ENCODE measurements at regions not wholly inside any gene's neighbourhood (a gene's known extent, or its start where the extent isn't known, plus 50 kb on each side); places are given as distances from the start of the nearest gene placed in this dataset.
"Not testable (repeated sequence)": the region's sequence is repeated elsewhere in the genome, so short reads cannot be mapped to it uniquely, and the experiment has no call there.

DNA sequence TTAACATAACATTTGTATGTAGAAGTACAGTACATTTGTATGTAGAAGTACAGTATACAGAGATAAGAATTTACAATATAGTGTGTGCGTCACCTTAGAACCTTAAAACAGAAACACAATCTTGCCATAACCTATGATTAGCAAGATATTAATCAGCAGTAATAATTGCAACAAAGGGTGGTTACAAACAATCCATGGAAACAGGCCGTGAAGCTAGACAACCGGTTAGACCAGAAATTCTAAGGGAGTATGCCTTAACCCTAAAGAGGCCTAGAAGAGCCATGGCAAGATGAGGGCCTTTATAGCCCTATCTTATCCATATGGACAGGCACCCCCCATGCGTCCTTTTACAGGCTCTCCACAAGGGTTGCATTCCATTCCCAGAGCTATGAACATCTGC, 605.9 kb downstream of the KCNT2 start:
- not testable (repeated sequence) for H3K27me3 ChIP-seq (ENCODE audit: insufficient read depth, low read length); H3K4me1 ChIP-seq (ENCODE audit: insufficient read depth, low read length); H3K4me3 ChIP-seq (ENCODE audit: low read length); H3K9me3 ChIP-seq (ENCODE audit: low read depth, low read length)

DNA sequence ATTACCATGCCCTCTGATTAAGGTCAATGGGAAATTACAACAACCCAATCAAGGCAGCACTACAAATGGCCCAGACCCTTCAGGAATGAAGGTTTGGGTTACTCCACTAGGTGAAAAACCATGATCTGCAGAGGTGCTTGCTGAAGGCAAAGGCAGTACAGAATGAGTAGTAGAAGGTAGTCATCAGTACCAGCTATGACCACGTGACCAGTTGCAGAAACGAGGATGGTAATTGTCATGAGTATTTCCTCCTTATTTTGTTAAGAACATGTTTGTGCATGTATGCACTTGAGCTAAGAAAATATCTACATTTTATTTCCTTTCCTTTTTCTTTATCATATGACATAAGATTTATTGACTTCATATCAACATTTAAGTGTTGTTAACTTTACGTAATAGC, 607.1 kb downstream of the KCNT2 start:
- no peaks in the 10 kb centered on the region for H3K27me3 ChIP-seq (ENCODE audit: insufficient read depth, low read length)
- no peaks in the 10 kb centered on the region for H3K4me1 ChIP-seq (ENCODE audit: insufficient read depth, low read length)
- no peak overlapping the region for H3K4me3 ChIP-seq (ENCODE audit: low read length)
- no peaks in the 10 kb centered on the region for H3K9me3 ChIP-seq (ENCODE audit: low read depth, low read length)

DNA sequence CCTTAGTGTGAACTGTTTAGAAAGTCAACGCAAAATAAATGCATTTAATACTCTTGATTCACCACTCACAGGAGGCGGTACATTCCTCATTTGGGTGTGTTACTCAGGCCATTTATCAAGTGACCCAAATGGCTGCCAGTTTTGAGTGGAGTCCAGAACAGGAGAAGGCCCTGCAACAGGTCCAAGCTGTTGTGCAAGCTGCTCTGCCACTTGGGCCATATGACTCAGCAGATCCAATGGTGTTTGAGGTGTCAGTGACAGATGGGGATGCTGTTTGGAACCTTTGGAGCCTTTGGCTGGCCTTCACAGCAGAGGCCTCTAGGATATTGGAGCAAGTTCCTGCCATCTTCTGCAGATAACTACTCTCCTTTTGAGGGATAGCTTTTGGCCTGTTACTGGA, 609.2 kb downstream of the KCNT2 start:
- no peaks in the 10 kb centered on the region for H3K4me1 ChIP-seq (ENCODE audit: insufficient read depth, low read length)
- H3K27me3 ChIP-seq (ENCODE audit: insufficient read depth, low read length), result no peaks in the 10 kb centered on the region
- H3K4me3 ChIP-seq (ENCODE audit: low read length), result no peak overlapping the region
- H3K9me3 ChIP-seq (ENCODE audit: low read depth, low read length), result no peaks in the 10 kb centered on the region

DNA sequence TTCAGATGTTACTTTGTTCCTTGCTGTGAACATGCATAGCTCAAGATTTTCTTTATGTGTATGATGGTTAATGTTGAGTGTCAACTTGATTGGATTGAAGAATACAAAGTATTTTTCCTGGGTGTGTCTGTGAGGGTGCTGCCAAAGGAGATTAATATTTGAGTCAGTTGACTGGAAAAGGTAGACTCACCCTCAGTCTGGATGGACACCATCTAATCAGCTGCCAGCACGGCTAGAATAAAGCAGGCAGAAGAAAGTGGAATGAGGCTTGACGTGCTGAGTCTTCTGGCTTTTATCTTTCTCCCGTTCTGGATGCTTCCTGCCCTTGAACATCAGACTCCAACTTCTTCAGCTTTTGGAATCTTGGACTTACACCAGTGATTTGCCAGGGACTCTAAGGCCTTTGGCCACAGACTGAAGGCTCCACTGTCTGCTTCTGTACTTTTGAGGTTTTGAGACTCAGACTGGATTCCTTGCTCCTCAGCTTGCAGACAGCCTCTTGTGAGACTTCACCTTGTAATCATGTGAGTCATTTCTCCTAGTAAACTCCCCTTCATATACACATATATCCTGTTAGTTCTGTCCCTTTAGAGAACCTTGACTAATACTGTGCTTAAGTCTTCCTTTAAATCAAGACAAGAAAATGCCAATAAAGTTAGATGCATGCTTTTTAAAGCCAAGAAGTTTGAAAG, 626.6 kb downstream of the KCNT2 start:
- Histone ChIP-seq H3K4me3 (ENCODE audit: low read length) (no peak overlapping the region), H3K4me1 (ENCODE audit: insufficient read depth, low read length) (no peaks in the 10 kb centered on the region), H3K9me3 (ENCODE audit: low read depth, low read length) (no peaks in the 10 kb centered on the region), H3K27me3 (ENCODE audit: insufficient read depth, low read length) (no peaks in the 10 kb centered on the region)

GRCh38 chr1:195979646-195980045, 628.6 kb downstream of the KCNT2 start:
- no peaks in the 10 kb centered on the region for H3K4me1 ChIP-seq (ENCODE audit: insufficient read depth, low read length)
- H3K27me3 ChIP-seq (ENCODE audit: insufficient read depth, low read length), result no peaks in the 10 kb centered on the region
- no peak overlapping the region for H3K4me3 ChIP-seq (ENCODE audit: low read length)
- no peaks in the 10 kb centered on the region for H3K9me3 ChIP-seq (ENCODE audit: low read depth, low read length)

DNA sequence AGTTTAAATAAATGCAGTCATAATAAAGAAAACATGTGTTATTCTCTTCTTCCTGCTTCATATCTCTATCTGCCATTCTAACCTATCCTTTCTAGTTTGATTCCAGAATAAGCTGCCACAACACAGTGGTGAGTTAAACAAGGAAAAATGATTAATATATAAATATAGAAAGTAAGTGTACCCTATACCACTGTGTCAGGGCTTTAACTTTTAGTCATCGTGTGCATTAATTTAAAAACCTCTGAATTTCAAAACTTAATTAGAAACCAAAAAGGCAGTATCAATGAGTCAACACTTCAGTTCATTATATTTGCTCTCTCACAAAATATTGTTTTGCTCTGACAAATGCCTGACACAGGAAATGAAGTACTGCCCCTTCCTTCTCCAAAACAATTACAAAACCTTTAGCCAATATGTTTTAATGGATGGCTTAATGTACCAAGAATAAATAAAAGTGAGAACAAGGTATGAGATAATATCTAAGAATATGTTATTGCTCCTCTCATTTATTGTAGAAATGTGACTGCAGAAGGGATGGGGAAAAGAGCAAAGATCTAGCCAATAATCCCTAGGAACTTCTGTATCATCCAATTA, 634.8 kb downstream of the KCNT2 start:
- Histone ChIP-seq H3K27me3 (ENCODE audit: insufficient read depth, low read length) (no peaks in the 10 kb centered on the region), H3K4me3 (ENCODE audit: low read length) (no peak overlapping the region), H3K9me3 (ENCODE audit: low read depth, low read length) (no peaks in the 10 kb centered on the region), H3K4me1 (ENCODE audit: insufficient read depth, low read length) (no peaks in the 10 kb centered on the region)

DNA sequence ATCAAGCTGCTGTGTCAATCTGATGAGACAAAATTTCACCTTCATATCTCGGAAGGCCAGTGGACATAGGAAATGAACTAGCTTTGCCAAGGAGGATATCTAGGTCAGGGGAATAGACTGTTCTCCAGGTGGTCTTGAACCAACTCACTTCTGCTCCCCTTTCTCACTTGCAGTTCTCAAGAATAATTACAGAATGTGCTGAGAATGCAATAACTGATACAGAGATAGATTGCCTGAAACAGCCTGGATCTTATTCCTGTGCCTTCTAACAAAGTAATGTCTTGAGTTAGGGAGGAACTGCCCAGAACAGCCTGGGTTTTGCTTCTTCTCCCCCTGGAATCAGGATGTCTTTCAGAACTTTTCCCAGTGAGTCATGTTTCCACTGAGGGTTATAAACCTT, 636.7 kb downstream of the KCNT2 start:
- Histone ChIP-seq H3K4me1 (ENCODE audit: insufficient read depth, low read length) (no peaks in the 10 kb centered on the region), H3K27me3 (ENCODE audit: insufficient read depth, low read length) (no peaks in the 10 kb centered on the region), H3K4me3 (ENCODE audit: low read length) (no peak overlapping the region), H3K9me3 (ENCODE audit: low read depth, low read length) (no peaks in the 10 kb centered on the region)

DNA sequence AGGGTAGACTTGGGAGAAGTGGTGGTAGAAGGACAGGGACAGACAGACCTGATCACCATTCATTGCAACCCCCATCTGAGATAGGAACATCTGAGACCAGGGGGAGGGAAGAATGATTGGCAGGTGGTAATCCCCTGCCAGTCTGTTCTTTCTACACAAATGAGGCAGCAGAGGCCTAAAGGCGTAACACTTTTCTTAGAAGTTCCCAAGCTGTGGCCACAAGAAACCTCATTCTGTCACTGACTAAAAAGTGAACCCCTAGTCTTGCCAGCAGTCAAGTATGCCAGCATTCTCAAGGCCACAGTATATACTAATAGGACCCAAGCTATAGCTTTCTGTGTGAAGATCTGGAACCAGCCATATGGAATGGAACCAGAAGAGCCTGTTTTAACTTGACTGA, 638.0 kb downstream of the KCNT2 start:
- Histone ChIP-seq H3K9me3 (ENCODE audit: low read depth, low read length) (no peaks in the 10 kb centered on the region), H3K27me3 (ENCODE audit: insufficient read depth, low read length) (no peaks in the 10 kb centered on the region), H3K4me1 (ENCODE audit: insufficient read depth, low read length) (no peaks in the 10 kb centered on the region)

DNA sequence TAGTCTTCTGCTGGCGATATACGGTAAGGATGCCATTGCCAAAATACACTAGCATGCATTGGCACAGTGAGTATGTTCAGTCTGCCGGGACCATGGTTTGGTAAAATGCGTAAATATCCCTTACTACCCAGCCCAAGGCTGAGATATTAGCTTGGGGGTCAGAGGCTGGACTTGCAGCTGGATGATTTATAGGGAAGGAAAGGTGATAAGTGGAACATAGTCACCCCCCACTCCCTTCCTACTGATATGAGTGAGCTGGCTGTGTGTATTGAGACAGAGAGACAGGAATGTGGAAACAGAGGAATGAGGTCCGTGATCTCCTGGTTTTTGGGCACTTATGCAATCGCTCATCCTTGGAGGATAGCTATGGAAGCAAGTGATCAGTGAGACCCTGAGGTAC, 642.8 kb downstream of the KCNT2 start:
- H3K4me1 ChIP-seq (ENCODE audit: insufficient read depth, low read length), result no peaks in the 10 kb centered on the region

More for the DNA sequence above, 638.0 kb downstream of the KCNT2 start:
- H3K4me3 ChIP-seq (ENCODE audit: low read length), result no peak overlapping the region

GRCh38 chr1:195965036-195965435, 643.2 kb downstream of the KCNT2 start:
- Histone ChIP-seq H3K4me1 (ENCODE audit: insufficient read depth, low read length) (no peaks in the 10 kb centered on the region), H3K9me3 (ENCODE audit: low read depth, low read length) (no peaks in the 10 kb centered on the region), H3K27me3 (ENCODE audit: insufficient read depth, low read length) (no peaks in the 10 kb centered on the region), H3K4me3 (ENCODE audit: low read length) (no peak overlapping the region)

More for the DNA sequence above, 642.8 kb downstream of the KCNT2 start:
- Histone ChIP-seq H3K27me3 (ENCODE audit: insufficient read depth, low read length) (no peaks in the 10 kb centered on the region), H3K9me3 (ENCODE audit: low read depth, low read length) (no peaks in the 10 kb centered on the region), H3K4me3 (ENCODE audit: low read length) (no peak overlapping the region)

DNA sequence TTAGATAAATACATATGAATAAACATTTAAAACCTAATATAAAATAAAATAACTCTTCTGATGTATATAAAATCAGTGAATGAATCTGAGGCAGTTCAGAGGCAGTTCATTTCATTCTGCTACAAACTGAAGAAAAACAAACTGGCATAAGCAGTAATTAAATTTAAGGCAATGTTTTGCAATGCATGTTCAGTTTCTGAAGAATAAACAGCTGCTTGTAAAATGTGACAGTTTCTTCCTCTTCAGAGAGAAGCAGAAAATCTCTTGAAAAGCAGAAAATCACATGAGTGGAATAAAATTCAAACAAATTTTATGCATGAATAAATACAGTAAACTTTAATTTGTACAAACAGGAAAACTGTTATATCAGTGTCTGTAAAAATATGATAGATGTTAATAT, 643.7 kb downstream of the KCNT2 start:
- no peaks in the 10 kb centered on the region for H3K27me3 ChIP-seq (ENCODE audit: insufficient read depth, low read length)

GRCh38 chr1:195962051-195962450, 646.2 kb downstream of the KCNT2 start:
- H3K9me3 ChIP-seq (ENCODE audit: low read depth, low read length), result no peaks in the 10 kb centered on the region
- no peaks in the 10 kb centered on the region for H3K4me1 ChIP-seq (ENCODE audit: insufficient read depth, low read length)
- H3K4me3 ChIP-seq (ENCODE audit: low read length), result no peak overlapping the region
- H3K27me3 ChIP-seq (ENCODE audit: insufficient read depth, low read length), result no peaks in the 10 kb centered on the region

More for the DNA sequence above, 643.7 kb downstream of the KCNT2 start:
- Histone ChIP-seq H3K4me3 (ENCODE audit: low read length) (no peak overlapping the region), H3K9me3 (ENCODE audit: low read depth, low read length) (no peaks in the 10 kb centered on the region), H3K4me1 (ENCODE audit: insufficient read depth, low read length) (no peaks in the 10 kb centered on the region)

GRCh38 chr1:195960580-195960979, 647.7 kb downstream of the KCNT2 start:
- Histone ChIP-seq H3K27me3 (ENCODE audit: insufficient read depth, low read length) (no peaks in the 10 kb centered on the region), H3K9me3 (ENCODE audit: low read depth, low read length) (no peaks in the 10 kb centered on the region), H3K4me3 (ENCODE audit: low read length) (no peak overlapping the region), H3K4me1 (ENCODE audit: insufficient read depth, low read length) (no peaks in the 10 kb centered on the region)

DNA sequence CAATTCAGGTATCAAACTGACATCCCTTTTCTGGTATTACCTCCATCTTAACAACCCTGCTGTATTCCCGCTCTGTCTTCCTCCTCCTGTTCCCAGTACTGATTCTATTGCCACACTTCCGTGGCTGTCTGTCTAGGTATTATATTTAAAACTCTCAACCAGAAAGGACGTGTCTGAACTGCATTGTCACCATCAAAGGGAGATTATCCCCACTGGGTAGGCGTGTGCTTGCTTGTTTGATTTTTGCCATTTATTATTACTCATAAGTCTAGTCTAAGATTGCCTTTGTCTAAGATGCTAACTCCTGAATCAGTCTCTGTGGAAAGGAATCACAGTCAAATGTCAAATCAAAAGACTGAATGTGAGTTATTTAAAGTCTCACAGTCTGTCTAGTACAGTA, 650.1 kb downstream of the KCNT2 start:
- Histone ChIP-seq H3K4me3 (ENCODE audit: low read length) (no peak overlapping the region), H3K27me3 (ENCODE audit: insufficient read depth, low read length) (no peaks in the 10 kb centered on the region), H3K9me3 (ENCODE audit: low read depth, low read length) (no peaks in the 10 kb centered on the region), H3K4me1 (ENCODE audit: insufficient read depth, low read length) (no peaks in the 10 kb centered on the region)

GRCh38 chr1:195956845-195957244, 651.4 kb downstream of the KCNT2 start:
- H3K4me1 ChIP-seq (ENCODE audit: insufficient read depth, low read length), result no peaks in the 10 kb centered on the region
- no peaks in the 10 kb centered on the region for H3K9me3 ChIP-seq (ENCODE audit: low read depth, low read length)
- H3K4me3 ChIP-seq (ENCODE audit: low read length), result no peak overlapping the region
- no peaks in the 10 kb centered on the region for H3K27me3 ChIP-seq (ENCODE audit: insufficient read depth, low read length)

DNA sequence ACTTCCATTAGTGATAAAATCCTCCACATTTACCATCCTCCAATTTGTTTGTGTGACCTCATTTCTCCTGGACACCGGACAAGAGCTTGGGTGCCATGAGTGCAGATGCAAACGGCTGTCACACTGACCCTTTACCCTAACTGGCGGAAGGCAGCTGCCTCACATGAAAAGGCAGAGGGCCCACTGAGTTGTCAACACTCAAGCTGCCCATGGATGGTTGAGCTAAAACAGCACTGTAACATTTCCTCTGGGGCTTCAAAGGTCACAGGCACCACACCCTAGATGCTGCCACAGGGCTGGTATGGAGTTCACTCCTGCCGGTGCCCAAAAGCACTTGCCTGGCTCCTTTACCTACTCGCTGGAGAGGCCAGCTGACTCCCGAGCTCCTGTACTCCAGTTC, 653.4 kb downstream of the KCNT2 start:
- Histone ChIP-seq H3K4me1 (ENCODE audit: insufficient read depth, low read length) (no peaks in the 10 kb centered on the region), H3K9me3 (ENCODE audit: low read depth, low read length) (no peaks in the 10 kb centered on the region), H3K4me3 (ENCODE audit: low read length) (no peak overlapping the region), H3K27me3 (ENCODE audit: insufficient read depth, low read length) (no peaks in the 10 kb centered on the region)

Data from mononuclear cell (primary cell).